Calu3 (cell line): ENCODE measurements at regions not wholly inside any gene's neighbourhood (a gene's known extent, or its start where the extent isn't known, plus 50 kb on each side); places are given as distances from the start of the nearest gene placed in this dataset.
A peak's percentile ranks its signal among the peaks of the same experiment; 100 is the strongest.

Source experiments
- BruUV-seq: library from RNA; stranded (reverse); fragments of 400-500 nt; replicated peaks from 2 replicates; lab custom pipeline; 2021; lab: Mats Ljungman, UMichigan
- CTCF ChIA-PET: fragments of 300-600 bp; sonication (Branson Sonifier 250); formaldehyde crosslinking; loops from one replicate; lab custom pipeline; 2022; ENCODE audit warnings: antibody characterized with exemption; lab: Charles Lee
- DNase-seq: peaks from one replicate; pipeline ENCODE4 v3.0.0; 2022
- H3K27ac Mint-ChIP-seq: one replicate; pipeline ENCODE4 v1.8.0; 2022; ENCODE audit warnings: mixed read lengths; ENCODE audit not compliant: unreplicated experiment
- H3K27me3 Mint-ChIP-seq: one replicate; pipeline ENCODE4 v1.8.0; 2022; ENCODE audit warnings: mixed read lengths; ENCODE audit not compliant: unreplicated experiment
- H3K36me3 Mint-ChIP-seq: one replicate; pipeline ENCODE4 v1.8.0; 2022; ENCODE audit warnings: mild to moderate bottlenecking, moderate library complexity, mixed read lengths; ENCODE audit not compliant: insufficient read depth, unreplicated experiment
- H3K4me1 Mint-ChIP-seq: one replicate; pipeline ENCODE4 v1.8.0; 2022; ENCODE audit warnings: mild to moderate bottlenecking, low read depth, mixed read lengths; ENCODE audit not compliant: unreplicated experiment
- H3K4me3 Mint-ChIP-seq: one replicate; pipeline ENCODE4 v1.8.0; 2022; ENCODE audit warnings: mild to moderate bottlenecking, low read depth, moderate library complexity, mixed read lengths; ENCODE audit not compliant: unreplicated experiment
- H3K9me3 Mint-ChIP-seq: one replicate; pipeline ENCODE4 v1.8.0; 2022; ENCODE audit warnings: low read depth, mixed read lengths; ENCODE audit not compliant: unreplicated experiment
- intact Hi-C: fragments of 100-400 bp; cut with micrococcal nuclease; formaldehyde crosslinking; loops from one replicate; pipeline ENCODE4 v1.10.0; 2022; ENCODE audit not compliant: unreplicated experiment
- TF ChIP-seq, protein P1 (sequence below): fragments of 200-600 bp; IDR thresholded peaks from one replicate; pipeline ENCODE4 v1.8.0; 2022; ENCODE audit warnings: antibody characterized with exemption; ENCODE audit not compliant: unreplicated experiment

DNA sequence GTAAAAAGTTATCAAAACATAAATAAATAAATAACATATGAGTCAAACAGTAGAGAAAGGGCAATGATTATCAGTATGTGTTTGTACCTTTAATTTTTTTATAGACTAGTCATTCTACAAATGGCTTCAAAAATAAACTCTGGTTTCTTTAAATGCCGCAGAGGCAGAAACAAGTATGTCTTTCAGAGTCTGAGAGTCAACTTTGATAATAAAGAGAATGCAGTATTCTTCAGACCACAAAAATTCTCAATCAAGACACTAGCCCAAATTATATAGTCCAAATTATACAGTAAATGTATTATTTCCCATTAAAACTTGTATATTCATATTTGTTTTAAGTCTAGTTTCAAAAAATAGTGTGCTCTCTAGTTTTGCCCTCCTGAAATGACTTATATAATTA, 1142.3 kb downstream of the NXPH1 start:
- Mint-ChIP-seq H3K9me3 (no peaks in the 10 kb centered on the region), H3K27ac (no peak overlapping the region), H3K27me3 (no peaks in the 10 kb centered on the region), H3K4me3 (no peak overlapping the region), H3K36me3 (no peaks in the 10 kb centered on the region), H3K4me1 (no peaks in the 10 kb centered on the region)
- intact Hi-C loops: no loop called here
- CTCF ChIA-PET: no interaction called here
- TF ChIP-seq, protein P1, sequence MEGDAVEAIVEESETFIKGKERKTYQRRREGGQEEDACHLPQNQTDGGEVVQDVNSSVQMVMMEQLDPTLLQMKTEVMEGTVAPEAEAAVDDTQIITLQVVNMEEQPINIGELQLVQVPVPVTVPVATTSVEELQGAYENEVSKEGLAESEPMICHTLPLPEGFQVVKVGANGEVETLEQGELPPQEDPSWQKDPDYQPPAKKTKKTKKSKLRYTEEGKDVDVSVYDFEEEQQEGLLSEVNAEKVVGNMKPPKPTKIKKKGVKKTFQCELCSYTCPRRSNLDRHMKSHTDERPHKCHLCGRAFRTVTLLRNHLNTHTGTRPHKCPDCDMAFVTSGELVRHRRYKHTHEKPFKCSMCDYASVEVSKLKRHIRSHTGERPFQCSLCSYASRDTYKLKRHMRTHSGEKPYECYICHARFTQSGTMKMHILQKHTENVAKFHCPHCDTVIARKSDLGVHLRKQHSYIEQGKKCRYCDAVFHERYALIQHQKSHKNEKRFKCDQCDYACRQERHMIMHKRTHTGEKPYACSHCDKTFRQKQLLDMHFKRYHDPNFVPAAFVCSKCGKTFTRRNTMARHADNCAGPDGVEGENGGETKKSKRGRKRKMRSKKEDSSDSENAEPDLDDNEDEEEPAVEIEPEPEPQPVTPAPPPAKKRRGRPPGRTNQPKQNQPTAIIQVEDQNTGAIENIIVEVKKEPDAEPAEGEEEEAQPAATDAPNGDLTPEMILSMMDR: no peak
- BruUV-seq: no TSS peak
- no peak for DNase-seq

DNA sequence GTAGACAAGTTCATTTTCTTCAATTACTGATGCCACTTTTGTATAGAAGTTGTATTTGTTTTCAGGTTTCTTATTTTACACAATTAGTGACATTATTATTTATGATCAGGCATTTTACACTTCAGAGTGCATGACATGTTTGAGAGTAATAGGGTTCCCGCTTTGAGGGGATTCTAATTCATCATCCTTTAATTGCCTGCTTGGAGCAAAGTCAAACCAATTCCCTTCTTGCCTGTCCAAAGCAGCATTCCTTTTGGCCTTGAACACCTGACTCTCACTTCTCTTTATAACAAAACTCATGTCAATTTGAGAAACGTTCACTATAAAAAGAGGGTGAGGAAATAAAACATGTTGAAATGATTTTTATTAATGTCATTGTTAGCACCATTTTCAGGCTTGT, 1149.4 kb downstream of the NXPH1 start:
- no peaks in the 10 kb centered on the region for H3K27me3 Mint-ChIP-seq
- no peaks in the 10 kb centered on the region for H3K4me1 Mint-ChIP-seq
- DNase-seq: no peak
- H3K9me3 Mint-ChIP-seq: no peaks in the 10 kb centered on the region
- TF ChIP-seq, protein P1: no peak
- no TSS peak for BruUV-seq
- intact Hi-C loops: no loop called here
- H3K4me3 Mint-ChIP-seq: no peak overlapping the region
- CTCF ChIA-PET: no interaction called here
- no peaks in the 10 kb centered on the region for H3K36me3 Mint-ChIP-seq
- H3K27ac Mint-ChIP-seq: no peak overlapping the region

DNA sequence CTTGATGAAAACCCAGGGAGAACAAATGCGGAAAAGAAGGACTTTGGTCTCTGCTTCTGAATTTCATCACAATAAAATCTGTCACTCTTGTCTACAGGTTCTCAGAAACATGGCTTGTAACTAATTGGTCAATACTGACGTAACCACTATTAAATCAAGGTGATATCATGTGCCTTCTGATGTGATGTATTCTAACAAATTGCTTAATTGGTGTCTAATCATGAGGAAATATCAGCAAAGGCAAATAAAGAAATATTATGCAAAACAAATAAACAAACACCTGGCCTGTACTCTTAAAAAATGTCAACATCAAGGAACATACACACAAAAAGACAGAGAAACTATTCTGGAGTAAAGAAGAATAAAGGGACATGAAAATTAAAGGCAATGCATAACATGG, 1165.0 kb downstream of the NXPH1 start:
- peaks cover 4% of the 10 kb centered on the region for H3K9me3 Mint-ChIP-seq
- H3K27ac Mint-ChIP-seq: no peak overlapping the region
- TF ChIP-seq, protein P1: no peak
- BruUV-seq: no TSS peak
- no peaks in the 10 kb centered on the region for H3K4me1 Mint-ChIP-seq
- H3K36me3 Mint-ChIP-seq: no peaks in the 10 kb centered on the region
- intact Hi-C loops: no loop called here
- no peak overlapping the region for H3K4me3 Mint-ChIP-seq
- H3K27me3 Mint-ChIP-seq: no peaks in the 10 kb centered on the region
- CTCF ChIA-PET: no interaction called here
- no peak for DNase-seq

DNA sequence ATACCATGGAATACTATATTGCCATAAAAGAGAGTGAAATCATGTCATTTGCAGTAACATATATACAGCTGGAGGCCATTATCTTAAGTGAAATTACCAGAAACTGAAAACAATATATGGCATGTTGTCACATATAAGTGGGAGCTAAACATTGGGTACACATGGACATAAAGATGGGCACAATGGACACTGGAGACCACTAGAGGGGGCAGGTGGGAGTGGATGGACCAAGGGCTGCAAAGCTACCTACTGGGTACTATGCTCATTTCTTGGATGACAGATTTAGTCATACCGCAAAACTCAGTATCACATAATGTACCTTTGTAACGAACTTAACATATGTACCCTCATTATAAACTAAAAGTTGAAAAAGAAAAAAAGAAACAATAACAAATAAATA, 1167.6 kb downstream of the NXPH1 start:
- TF ChIP-seq, protein P1: peak; percentile 22
- H3K27ac Mint-ChIP-seq: no peak overlapping the region
- H3K4me1 Mint-ChIP-seq: no peaks in the 10 kb centered on the region
- H3K36me3 Mint-ChIP-seq: no peaks in the 10 kb centered on the region
- CTCF ChIA-PET: no interaction called here
- H3K9me3 Mint-ChIP-seq: peaks cover 13% of the 10 kb centered on the region
- H3K4me3 Mint-ChIP-seq: no peak overlapping the region
- intact Hi-C loops: no loop called here
- DNase-seq: peak; percentile 36
- no TSS peak for BruUV-seq
- no peaks in the 10 kb centered on the region for H3K27me3 Mint-ChIP-seq

DNA sequence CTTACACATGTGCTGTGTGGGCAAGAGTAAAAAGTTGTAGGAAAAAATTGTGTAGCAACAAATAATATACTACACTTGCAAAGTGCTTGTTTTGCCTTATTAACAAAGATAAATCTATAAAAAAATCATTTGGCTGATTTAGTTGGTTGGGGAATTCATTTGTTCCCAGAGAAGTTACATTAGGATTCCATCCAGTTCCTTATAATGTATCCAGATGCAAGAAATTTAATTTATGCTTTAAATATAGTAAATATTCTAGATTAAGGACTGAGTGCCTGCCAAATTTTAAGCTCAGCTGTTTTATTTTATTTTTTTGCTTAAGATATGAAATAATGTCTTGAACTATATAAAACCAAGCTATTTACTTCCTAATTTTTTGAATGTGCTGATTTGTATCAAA, 1169.9 kb downstream of the NXPH1 start:
- CTCF ChIA-PET: no interaction called here
- Mint-ChIP-seq H3K27me3 (no peaks in the 10 kb centered on the region), H3K4me3 (no peak overlapping the region), H3K4me1 (no peaks in the 10 kb centered on the region), H3K9me3 (peaks cover 9% of the 10 kb centered on the region), H3K36me3 (no peaks in the 10 kb centered on the region), H3K27ac (no peak overlapping the region)
- DNase-seq: no peak
- intact Hi-C loops: no loop called here
- no TSS peak for BruUV-seq
- TF ChIP-seq, protein P1: no peak
